ENCODE measurements at regions not wholly inside any gene's neighbourhood (a gene's known extent, or its start where the extent isn't known, plus 50 kb on each side); places are given as distances from the start of the nearest gene placed in this dataset.

- TF ChIP-seq EZH2 (IDR thresholded peaks at IDR 0.05) (no peak), POLR2AphosphoS5 (IDR thresholded peaks at IDR 0.05; ENCODE audit: borderline replicate concordance, low read depth, low read length) (no peak)
These were observed 191.9 kb upstream of the FN1 start for GRCh38 chr2:215627771-215628170.
